H9 (cell line): ENCODE measurements at regions not wholly inside any gene's neighbourhood (a gene's known extent, or its start where the extent isn't known, plus 50 kb on each side); places are given as distances from the start of the nearest gene placed in this dataset.

Experiments used
- DNase-seq: peaks from one replicate; pipeline ENCODE4 v3.0.0-alpha.2; 2017
- H2AFZ ChIP-seq: one replicate; pipeline ENCODE4 v1.6.1; 2013; ENCODE audit warnings: mild to moderate bottlenecking, low read length, control low read depth, moderate library complexity
- H2AK5ac ChIP-seq: 2 replicates; pipeline ENCODE4 v1.6.1; 2013; ENCODE audit warnings: low read length, control low read depth, mixed read lengths; ENCODE audit not compliant: insufficient read length
- H2BK120ac ChIP-seq: one replicate; pipeline ENCODE4 v1.6.1; 2013; ENCODE audit warnings: low read depth, mild to moderate bottlenecking, low read length, control low read depth, inconsistent platforms; ENCODE audit not compliant: poor library complexity, severe bottlenecking
- H2BK12ac ChIP-seq: 2 replicates; pipeline ENCODE4 v1.6.1; 2013; ENCODE audit warnings: low read length, control low read depth, mixed read lengths, low read depth; ENCODE audit not compliant: insufficient read length
- H2BK15ac ChIP-seq: 2 replicates; pipeline ENCODE4 v1.6.1; 2013; ENCODE audit warnings: low read depth, low read length, control low read depth
- H2BK20ac ChIP-seq: one replicate; pipeline ENCODE4 v1.6.1; 2013; ENCODE audit warnings: low read depth, mild to moderate bottlenecking, low read length, control low read depth, inconsistent platforms; ENCODE audit not compliant: poor library complexity, severe bottlenecking
- H2BK5ac ChIP-seq: 2 replicates; pipeline ENCODE4 v1.6.1; 2013; ENCODE audit warnings: low read length, control low read depth, mixed read lengths; ENCODE audit not compliant: insufficient read length
- H3K14ac ChIP-seq: 2 replicates; pipeline ENCODE4 v1.6.1; 2013; ENCODE audit warnings: low read length, control low read depth; ENCODE audit not compliant: insufficient read depth
- H3K18ac ChIP-seq: 2 replicates; pipeline ENCODE4 v1.6.1; 2013; ENCODE audit warnings: low read depth, mild to moderate bottlenecking, mixed read lengths, low read length, control low read depth; ENCODE audit not compliant: insufficient read length
- H3K23ac ChIP-seq: 2 replicates; pipeline ENCODE4 v1.6.1; 2013; ENCODE audit warnings: low read length, control low read depth, mixed read lengths, low read depth; ENCODE audit not compliant: insufficient read length
- H3K23me2 ChIP-seq: 2 replicates; pipeline ENCODE4 v1.6.1; 2013; ENCODE audit warnings: low read depth, mild to moderate bottlenecking, mixed read lengths, low read length, control low read depth; ENCODE audit not compliant: insufficient read length, poor library complexity, severe bottlenecking
- H3K27ac ChIP-seq: 2 replicates; pipeline ENCODE4 v1.5.1; 2013; ENCODE audit warnings: low read length, control low read depth, mixed read lengths, low read depth; ENCODE audit not compliant: insufficient read length
- H3K27me3 ChIP-seq: 2 replicates; pipeline ENCODE4 v1.6.1; 2013; ENCODE audit warnings: low read length, control low read depth, inconsistent platforms; ENCODE audit not compliant: insufficient read depth
- H3K4ac ChIP-seq: 2 replicates; pipeline ENCODE4 v1.6.1; 2013; ENCODE audit warnings: low read depth, mild to moderate bottlenecking, control low read depth, inconsistent platforms, low read length, moderate library complexity
- H3K4me1 ChIP-seq: 2 replicates; pipeline ENCODE4 v1.6.1; 2013; ENCODE audit warnings: low read length, control low read depth, inconsistent platforms; ENCODE audit not compliant: insufficient read depth
- H3K4me2 ChIP-seq: 2 replicates; pipeline ENCODE4 v1.6.1; 2013; ENCODE audit warnings: low read length, control low read depth, mixed read lengths; ENCODE audit not compliant: insufficient read length, insufficient read depth
- H3K56ac ChIP-seq: 2 replicates; pipeline ENCODE4 v1.6.1; 2013; ENCODE audit warnings: low read depth, mild to moderate bottlenecking, mixed read lengths, low read length, control low read depth; ENCODE audit not compliant: insufficient read length
- H3K79me1 ChIP-seq: 2 replicates; pipeline ENCODE4 v1.6.1; 2013; ENCODE audit warnings: low read depth, mild to moderate bottlenecking, moderate library complexity, low read length, control low read depth, inconsistent platforms; ENCODE audit not compliant: insufficient read depth, poor library complexity, severe bottlenecking
- H3K79me2 ChIP-seq: 2 replicates; pipeline ENCODE4 v1.6.1; 2013; ENCODE audit warnings: low read length, control low read depth, inconsistent platforms; ENCODE audit not compliant: insufficient read depth
- H3K9ac ChIP-seq: 2 replicates; pipeline ENCODE4 v1.6.1; 2013; ENCODE audit warnings: low read length, control low read depth, mixed read lengths; ENCODE audit not compliant: insufficient read length; ENCODE audit errors: extremely low read depth
- H3K9me3 ChIP-seq: one replicate; pipeline ENCODE4 v1.6.1; 2013; ENCODE audit warnings: low read depth, low read length, inconsistent platforms; ENCODE audit not compliant: control insufficient read depth
- H3T11ph ChIP-seq: one replicate; pipeline ENCODE4 v1.6.1; 2013; ENCODE audit warnings: mild to moderate bottlenecking, low read length, control low read depth, inconsistent platforms
- H4K20me1 ChIP-seq: one replicate; pipeline ENCODE4 v1.6.1; 2013; ENCODE audit not compliant: control insufficient read depth, insufficient read length, insufficient read depth
- H4K5ac ChIP-seq: 2 replicates; pipeline ENCODE4 v1.6.1; 2013; ENCODE audit warnings: low read depth, mild to moderate bottlenecking, mixed read lengths, low read length, control low read depth; ENCODE audit not compliant: insufficient read length
- H4K8ac ChIP-seq: replicated peaks from 2 replicates; pipeline ENCODE4 v1.6.1; 2013; ENCODE audit warnings: low read length, control low read depth, mixed read lengths, low read depth; ENCODE audit not compliant: insufficient read length
- H4K91ac ChIP-seq: 2 replicates; pipeline ENCODE4 v1.6.1; 2013; ENCODE audit warnings: low read depth, mild to moderate bottlenecking, moderate library complexity, mixed read lengths, low read length, control low read depth; ENCODE audit not compliant: insufficient read length
- H3K27ac Mint-ChIP-seq, 3 experiments: 2 replicates in 2 of 3; 3 replicates in 1 of 3; pipeline ENCODE4 v1.8.0; 2020 to 2021; ENCODE audit warnings: mixed read lengths in 3 of 3, mild to moderate bottlenecking in 1 of 3, moderate library complexity in 1 of 3
- H3K27me3 Mint-ChIP-seq: 2 replicates; pipeline ENCODE4 v1.8.0; 2021; ENCODE audit warnings: low read depth, mild to moderate bottlenecking, moderate library complexity, mixed read lengths
- H3K36me3 Mint-ChIP-seq, 3 experiments: 2 replicates in 2 of 3; 3 replicates in 1 of 3; pipeline ENCODE4 v1.8.0; 2020 to 2021; ENCODE audit warnings: low read depth in 3 of 3, mixed read lengths in 3 of 3; ENCODE audit not compliant: insufficient read depth in 1 of 3
- H3K4me1 Mint-ChIP-seq, 2 experiments: 2 replicates each; pipeline ENCODE4 v1.8.0; 2020; ENCODE audit warnings: mixed read lengths in 2 of 2
- H3K4me3 Mint-ChIP-seq, 2 experiments: 2 replicates in 1 of 2; 3 replicates in 1 of 2; pipeline ENCODE4 v1.8.0; 2020 to 2021; ENCODE audit warnings: mild to moderate bottlenecking in 2 of 2, mixed read lengths in 2 of 2, moderate library complexity in 1 of 2
- H3K9me3 Mint-ChIP-seq, 2 experiments: 2 replicates in 1 of 2; 3 replicates in 1 of 2; pipeline ENCODE4 v1.8.0; 2020; ENCODE audit warnings: mild to moderate bottlenecking in 2 of 2, mixed read lengths in 2 of 2, moderate library complexity in 1 of 2
- WGBS: extraction: QIAGEN DNeasy Blood & Tissue Kit; methylation state at CpG from one replicate; pipeline ENCODE4 v1.1.7; 2013; ENCODE audit warnings: missing lambda C conversion rate, low lambda C conversion rate, mixed read lengths; ENCODE audit not compliant: insufficient read length; ENCODE audit errors: extremely low coverage; 5-methylcytosine and 5-hydroxymethylcytosine counted together
- TF ChIP-seq, protein P1 (sequence below): fragments of 200-600 bp; sonication (generic); conservative IDR thresholded peaks from 3 replicates; pipeline ENCODE4 v1.8.0; 2021; ENCODE audit warnings: antibody characterized with exemption, mild to moderate bottlenecking

- H3K27ac Mint-ChIP-seq, result peak overlapping the region in 1 of 3 experiments; percentile 27; a peak in 2 of 7 replicates
- WGBS, result no CpG with 5 or more reads among the region's 2 CpGs
- no peak overlapping the region for H3K14ac ChIP-seq
Observed at GRCh38 chr16:72542102-72542501, 370.1 kb upstream of the PMFBP1 start.

More at GRCh38 chr16:72542102-72542501, 370.1 kb upstream of the PMFBP1 start:
- H3K4me1 Mint-ChIP-seq, result peaks cover 8 to 9% of the 10 kb centered on the region in 2 experiments
- peaks cover 3 to 10% of the 10 kb centered on the region in 2 experiments for H3K9me3 Mint-ChIP-seq
- TF ChIP-seq, protein P1, sequence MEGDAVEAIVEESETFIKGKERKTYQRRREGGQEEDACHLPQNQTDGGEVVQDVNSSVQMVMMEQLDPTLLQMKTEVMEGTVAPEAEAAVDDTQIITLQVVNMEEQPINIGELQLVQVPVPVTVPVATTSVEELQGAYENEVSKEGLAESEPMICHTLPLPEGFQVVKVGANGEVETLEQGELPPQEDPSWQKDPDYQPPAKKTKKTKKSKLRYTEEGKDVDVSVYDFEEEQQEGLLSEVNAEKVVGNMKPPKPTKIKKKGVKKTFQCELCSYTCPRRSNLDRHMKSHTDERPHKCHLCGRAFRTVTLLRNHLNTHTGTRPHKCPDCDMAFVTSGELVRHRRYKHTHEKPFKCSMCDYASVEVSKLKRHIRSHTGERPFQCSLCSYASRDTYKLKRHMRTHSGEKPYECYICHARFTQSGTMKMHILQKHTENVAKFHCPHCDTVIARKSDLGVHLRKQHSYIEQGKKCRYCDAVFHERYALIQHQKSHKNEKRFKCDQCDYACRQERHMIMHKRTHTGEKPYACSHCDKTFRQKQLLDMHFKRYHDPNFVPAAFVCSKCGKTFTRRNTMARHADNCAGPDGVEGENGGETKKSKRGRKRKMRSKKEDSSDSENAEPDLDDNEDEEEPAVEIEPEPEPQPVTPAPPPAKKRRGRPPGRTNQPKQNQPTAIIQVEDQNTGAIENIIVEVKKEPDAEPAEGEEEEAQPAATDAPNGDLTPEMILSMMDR, result no peak
- H3K4ac ChIP-seq, result no peak overlapping the region
- DNase-seq, result no peak
- H2AFZ ChIP-seq, result no peak overlapping the region
- no peaks in the 10 kb centered on the region for H3K23me2 ChIP-seq
- no peak overlapping the region for H2AK5ac ChIP-seq
- no peaks in the 10 kb centered on the region for H3K27me3 ChIP-seq
- no peak overlapping the region for H3T11ph ChIP-seq
- no peak overlapping the region for H3K4me3 Mint-ChIP-seq
- H2BK20ac ChIP-seq, result no peak overlapping the region
- H3K9me3 ChIP-seq, result no peaks in the 10 kb centered on the region
- no peaks in the 10 kb centered on the region for H4K20me1 ChIP-seq
- H3K9ac ChIP-seq, result no peak overlapping the region
- no peak overlapping the region for H3K18ac ChIP-seq
- no peaks in the 10 kb centered on the region for H3K79me2 ChIP-seq
- H3K27me3 Mint-ChIP-seq, result no peaks in the 10 kb centered on the region; the same call in 1 of the 2 replicates
- no peak overlapping the region for H4K8ac ChIP-seq
- no peak overlapping the region for H2BK5ac ChIP-seq
- no peak overlapping the region for H3K23ac ChIP-seq
- no peak overlapping the region for H4K5ac ChIP-seq
- H3K27ac ChIP-seq, result no peak overlapping the region
- H4K91ac ChIP-seq, result no peak overlapping the region
- no peak overlapping the region for H3K4me2 ChIP-seq
- H2BK120ac ChIP-seq, result no peak overlapping the region
- H3K79me1 ChIP-seq, result no peaks in the 10 kb centered on the region
- no peaks in the 10 kb centered on the region for H3K4me1 ChIP-seq
- H2BK12ac ChIP-seq, result no peak overlapping the region
- H3K56ac ChIP-seq, result no peak overlapping the region
- peaks cover 3 to 22% (median 6%) of the 10 kb centered on the region in 3 experiments; a peak in 6 of 7 replicates for H3K36me3 Mint-ChIP-seq
- no peak overlapping the region for H2BK15ac ChIP-seq
